Suprapubic skin (tissue), 4 donors: ENCODE measurements at regions not wholly inside any gene's neighbourhood (a gene's known extent, or its start where the extent isn't known, plus 50 kb on each side); places are given as distances from the start of the nearest gene placed in this dataset.
"Not testable (repeated sequence)": the region's sequence is repeated elsewhere in the genome, so short reads cannot be mapped to it uniquely, and the experiment has no call there.

Experiments used
- DNase-seq, 2 donors: peaks; one replicate each; pipeline ENCODE4 v3.0.0-alpha.2; 2019; ENCODE audit warnings: low spot score in 2 of 2
- H3K27ac ChIP-seq: fragments of 200-600 bp; sonication (generic); one replicate; pipeline ENCODE4 v1.5.1; 2019
- H3K27me3 ChIP-seq: fragments of 200-600 bp; sonication (generic); one replicate; pipeline ENCODE4 v1.5.1; 2019
- H3K36me3 ChIP-seq: fragments of 200-600 bp; sonication (generic); one replicate; pipeline ENCODE4 v1.5.1; 2019
- H3K4me1 ChIP-seq: fragments of 200-600 bp; sonication (generic); one replicate; pipeline ENCODE4 v1.5.1; 2019
- H3K4me3 ChIP-seq: fragments of 200-600 bp; sonication (generic); one replicate; pipeline ENCODE4 v1.5.1; 2019; ENCODE audit warnings: mild to moderate bottlenecking
- H3K9me3 ChIP-seq: fragments of 200-600 bp; sonication (generic); one replicate; pipeline ENCODE4 v1.5.1; 2019
- EP300 ChIP-seq: sonication (generic); formaldehyde crosslinking; IDR thresholded peaks from one replicate; pipeline ENCODE4 v1.6.1; 2017; ENCODE audit warnings: antibody characterized with exemption
- POLR2A ChIP-seq, 2 donors: fragments of 450-650 bp; IDR thresholded peaks; one replicate each; pipeline ENCODE4 v1.6.1; 2017; ENCODE audit warnings: antibody characterized with exemption in 2 of 2, mild to moderate bottlenecking in 2 of 2, moderate library complexity in 2 of 2
- POLR2AphosphoS5 ChIP-seq, 3 donors: sonication (generic); formaldehyde crosslinking; IDR thresholded peaks; one replicate each; pipeline ENCODE4 v1.6.1; 2017; ENCODE audit warnings: antibody characterized with exemption in 3 of 3
- WGBS: methylation state at CpG from one replicate; pipeline ENCODE4 v1.1.5; 2018; 5-methylcytosine and 5-hydroxymethylcytosine counted together
- TF ChIP-seq, protein P1 (sequence below), 2 donors: fragments of 200-600 bp in 1 of 2; fragments of 450-650 bp in 1 of 2; sonication (generic) in 1 of 2; IDR thresholded peaks; one replicate each; pipeline ENCODE4 v1.5.1; 2016 to 2019; ENCODE audit warnings: antibody characterized with exemption in 2 of 2, mild to moderate bottlenecking in 1 of 2, moderate library complexity in 1 of 2

DNA sequence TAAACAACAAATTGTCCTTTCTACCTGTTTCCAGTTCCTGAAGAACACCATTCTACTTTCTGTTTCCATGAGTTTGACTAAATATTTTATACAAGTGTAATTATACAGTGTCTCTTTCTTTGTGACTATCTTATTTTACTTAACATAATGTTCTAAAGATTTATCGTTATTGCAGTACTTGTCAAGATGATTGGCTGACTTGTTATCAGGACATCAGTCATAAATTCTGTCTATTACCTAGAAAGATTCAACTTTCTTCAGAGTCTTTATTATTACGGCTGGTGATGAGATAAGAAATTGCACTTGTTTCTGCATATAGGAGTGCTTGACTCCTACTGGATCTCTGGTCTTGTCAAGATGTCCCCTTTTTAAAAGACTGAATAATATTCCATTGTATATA lies 93.9 kb upstream of the ZNF92 start:
- Histone ChIP-seq H3K27me3 (no peaks in the 10 kb centered on the region), H3K9me3 (peaks cover 3% of the 10 kb centered on the region), H3K27ac (no peak overlapping the region), H3K4me1 (no peaks in the 10 kb centered on the region), H3K4me3 (no peak overlapping the region), H3K36me3 (no peaks in the 10 kb centered on the region)
- no peak for DNase-seq
- WGBS, result 59% methylated on average over 2 of the region's 2 CpGs
- TF ChIP-seq, protein P1, sequence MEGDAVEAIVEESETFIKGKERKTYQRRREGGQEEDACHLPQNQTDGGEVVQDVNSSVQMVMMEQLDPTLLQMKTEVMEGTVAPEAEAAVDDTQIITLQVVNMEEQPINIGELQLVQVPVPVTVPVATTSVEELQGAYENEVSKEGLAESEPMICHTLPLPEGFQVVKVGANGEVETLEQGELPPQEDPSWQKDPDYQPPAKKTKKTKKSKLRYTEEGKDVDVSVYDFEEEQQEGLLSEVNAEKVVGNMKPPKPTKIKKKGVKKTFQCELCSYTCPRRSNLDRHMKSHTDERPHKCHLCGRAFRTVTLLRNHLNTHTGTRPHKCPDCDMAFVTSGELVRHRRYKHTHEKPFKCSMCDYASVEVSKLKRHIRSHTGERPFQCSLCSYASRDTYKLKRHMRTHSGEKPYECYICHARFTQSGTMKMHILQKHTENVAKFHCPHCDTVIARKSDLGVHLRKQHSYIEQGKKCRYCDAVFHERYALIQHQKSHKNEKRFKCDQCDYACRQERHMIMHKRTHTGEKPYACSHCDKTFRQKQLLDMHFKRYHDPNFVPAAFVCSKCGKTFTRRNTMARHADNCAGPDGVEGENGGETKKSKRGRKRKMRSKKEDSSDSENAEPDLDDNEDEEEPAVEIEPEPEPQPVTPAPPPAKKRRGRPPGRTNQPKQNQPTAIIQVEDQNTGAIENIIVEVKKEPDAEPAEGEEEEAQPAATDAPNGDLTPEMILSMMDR (IDR thresholded peaks at IDR 0.05), result no peak
- TF ChIP-seq POLR2AphosphoS5 (IDR thresholded peaks at IDR 0.05) (no peak), EP300 (no peak), POLR2A (IDR thresholded peaks at IDR 0.05) (no peak)

DNA sequence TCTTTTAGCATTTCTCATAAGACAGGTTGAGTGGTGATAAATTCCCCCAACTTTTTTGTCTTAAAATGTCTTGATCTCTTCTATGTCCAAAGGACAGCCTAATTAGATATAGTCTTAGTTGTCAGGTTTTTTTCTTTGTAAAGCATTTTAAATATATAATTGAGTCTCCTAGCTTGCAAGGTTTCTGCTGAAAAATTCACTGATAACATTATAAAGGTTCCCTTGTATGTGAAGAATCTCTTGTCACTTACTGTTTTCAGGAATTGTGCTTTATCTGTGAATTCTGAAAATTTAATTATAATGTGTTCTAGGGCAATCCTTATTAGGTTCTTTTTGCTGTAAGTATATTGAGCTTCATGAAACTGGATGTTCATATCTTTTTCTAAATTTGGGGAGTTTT lies 96.8 kb upstream of the ZNF92 start:
- no peak for DNase-seq
- H3K4me3 ChIP-seq, result no peak overlapping the region
- H3K4me1 ChIP-seq, result no peaks in the 10 kb centered on the region
- TF ChIP-seq, protein P1 (IDR thresholded peaks at IDR 0.05), result no peak
- TF ChIP-seq EP300 (no peak), POLR2AphosphoS5 (IDR thresholded peaks at IDR 0.05) (no peak)
- no peaks in the 10 kb centered on the region for H3K36me3 ChIP-seq
- no peak overlapping the region for H3K27ac ChIP-seq
- peaks cover 10% of the 10 kb centered on the region for H3K27me3 ChIP-seq
- H3K9me3 ChIP-seq, result peaks cover 8% of the 10 kb centered on the region

DNA sequence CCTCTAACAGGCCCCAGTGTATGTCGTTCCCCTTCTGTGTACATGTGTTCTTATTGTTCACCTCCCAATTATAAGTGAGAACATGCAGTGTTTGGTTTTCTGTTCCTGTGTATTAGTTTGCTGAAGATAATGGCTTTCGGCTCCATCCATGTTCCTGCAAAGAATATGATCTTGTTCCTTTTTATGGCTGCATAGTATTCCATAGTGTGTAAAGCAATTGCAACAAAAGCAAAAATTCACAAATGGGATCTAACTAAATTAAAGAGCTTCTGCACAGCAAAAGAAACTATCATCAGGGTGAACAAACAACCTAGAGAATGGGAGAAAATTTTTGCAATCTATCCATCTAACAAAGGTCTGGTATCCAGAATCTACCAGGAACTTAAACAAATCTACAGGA lies 102.2 kb upstream of the ZNF92 start:
- WGBS, result 91% methylated on average over 2 of the region's 2 CpGs
- not testable (repeated sequence) for H3K4me3 ChIP-seq, H3K9me3 ChIP-seq, H3K36me3 ChIP-seq, DNase-seq, H3K27ac ChIP-seq
- Histone ChIP-seq H3K4me1 (peaks cover 11% of the 10 kb centered on the region), H3K27me3 (peaks cover 40% of the 10 kb centered on the region)

DNA sequence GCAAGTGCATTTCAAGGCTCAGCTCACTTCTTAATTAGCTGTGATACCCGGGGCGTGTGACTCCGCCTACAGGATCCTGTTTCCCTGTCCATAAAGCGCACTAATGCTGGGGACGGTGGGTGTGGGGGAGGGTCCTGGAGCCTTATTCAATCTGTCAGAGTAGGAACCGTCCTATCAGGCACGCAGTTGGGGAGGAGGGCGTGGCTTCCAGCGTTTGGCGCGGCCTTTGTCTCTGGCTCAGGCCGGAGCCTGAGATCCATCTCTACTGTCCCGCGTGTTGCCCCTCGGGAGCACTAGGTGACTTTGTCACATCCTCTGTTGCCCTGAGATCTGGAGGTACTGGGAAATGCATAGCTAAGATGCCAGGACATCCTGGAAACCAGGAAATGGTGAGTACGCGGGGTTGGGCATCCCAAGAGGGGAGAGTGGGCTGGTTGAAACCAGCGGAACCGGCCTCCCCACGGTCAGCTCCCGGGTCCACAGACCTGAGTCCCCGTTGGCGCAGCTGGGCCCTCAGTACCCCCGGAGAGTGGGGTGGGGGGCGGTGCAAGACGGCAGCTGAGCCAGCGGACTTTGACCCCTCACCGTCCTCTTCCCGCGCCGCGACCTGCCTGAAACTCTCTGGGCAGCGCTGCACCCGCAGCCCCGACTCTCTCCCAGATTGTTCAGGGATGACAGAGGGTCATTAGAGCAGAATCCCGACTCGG lies 104.4 kb upstream of the ZNF92 start:
- no peak for DNase-seq
- WGBS, result 4% methylated on average over 15 of the region's 37 CpGs

DNA sequence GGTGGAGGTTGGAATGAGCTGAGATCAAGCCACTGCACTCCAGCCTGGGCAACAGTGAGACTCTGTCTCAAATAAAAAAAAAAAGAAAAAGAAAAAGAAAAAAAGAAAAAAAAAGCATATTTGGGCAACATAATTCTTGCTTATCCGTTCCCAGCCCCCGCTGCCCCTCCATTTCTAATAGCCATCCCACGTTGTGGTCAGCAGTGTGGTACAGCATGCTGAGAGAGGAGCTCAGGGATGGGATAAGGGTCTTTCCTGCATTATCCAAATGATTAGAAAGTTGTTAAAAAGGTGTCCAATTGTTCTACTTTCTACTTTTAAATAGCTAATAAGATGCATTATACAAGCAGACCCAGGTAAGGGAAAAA lies 104.9 kb upstream of the ZNF92 start:
- Histone ChIP-seq H3K27me3 (peaks cover 37% of the 10 kb centered on the region), H3K4me1 (peaks cover 11% of the 10 kb centered on the region), H3K4me3 (no peak overlapping the region), H3K36me3 (no peaks in the 10 kb centered on the region), H3K9me3 (no peaks in the 10 kb centered on the region), H3K27ac (no peak overlapping the region)
- 36% methylated on average over 3 of the region's 3 CpGs for WGBS
- TF ChIP-seq, protein P1 (IDR thresholded peaks at IDR 0.05), result no peak
- TF ChIP-seq EP300 (no peak), POLR2A (IDR thresholded peaks at IDR 0.05) (no peak), POLR2AphosphoS5 (IDR thresholded peaks at IDR 0.05) (no peak)
- no peak for DNase-seq

More for the DNA sequence above, 104.4 kb upstream of the ZNF92 start:
- Histone ChIP-seq H3K27me3 (peaks cover 38% of the 10 kb centered on the region), H3K9me3 (no peaks in the 10 kb centered on the region), H3K4me3 (peak overlapping the region; percentile 43), H3K27ac (no peak overlapping the region), H3K36me3 (no peaks in the 10 kb centered on the region), H3K4me1 (peaks cover 11% of the 10 kb centered on the region)
- TF ChIP-seq POLR2A (IDR thresholded peaks at IDR 0.05), result no peak
- no peak for TF ChIP-seq POLR2AphosphoS5 (IDR thresholded peaks at IDR 0.05)
- TF ChIP-seq, protein P1 (IDR thresholded peaks at IDR 0.05), result no peak
- no peak for TF ChIP-seq EP300

DNA sequence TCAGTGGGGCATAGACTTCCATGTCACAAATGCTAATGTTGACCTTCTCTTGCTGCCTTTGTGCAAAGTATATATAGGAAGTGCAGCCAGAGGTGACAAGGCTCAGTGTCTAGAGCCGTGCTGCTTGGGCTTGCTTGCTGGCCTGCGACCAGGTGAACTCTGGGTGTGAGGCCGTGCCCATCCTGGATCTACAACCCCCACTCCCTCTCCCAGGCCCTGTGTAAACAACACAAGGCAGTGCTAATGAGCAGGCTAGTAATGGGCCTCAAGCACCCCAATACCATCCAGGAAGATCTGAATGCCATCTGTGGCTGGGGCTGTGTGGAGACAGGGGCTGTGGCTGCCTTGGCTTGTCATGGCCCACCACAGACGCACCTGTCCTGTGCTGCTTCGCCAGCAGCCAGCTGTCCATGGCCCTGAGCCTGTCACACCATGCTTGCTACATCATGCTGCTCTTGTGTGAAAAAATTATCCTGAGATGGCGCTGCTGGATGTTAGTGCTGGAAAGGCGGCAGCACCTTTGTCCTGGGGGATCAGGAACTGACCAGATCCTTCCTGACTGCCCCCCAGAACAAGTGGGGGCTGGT lies 107.6 kb upstream of the ZNF92 start:
- DNase-seq, result no peak
- Histone ChIP-seq H3K27ac (no peak overlapping the region), H3K4me1 (peaks cover 11% of the 10 kb centered on the region), H3K36me3 (no peaks in the 10 kb centered on the region), H3K27me3 (peaks cover 22% of the 10 kb centered on the region), H3K9me3 (no peaks in the 10 kb centered on the region), H3K4me3 (no peak overlapping the region)
- 77% methylated on average over 5 of the region's 7 CpGs for WGBS
- TF ChIP-seq, protein P1 (IDR thresholded peaks at IDR 0.05), result no peak
